CMK (cell line): ENCODE measurements at regions not wholly inside any gene's neighbourhood (a gene's known extent, or its start where the extent isn't known, plus 50 kb on each side); places are given as distances from the start of the nearest gene placed in this dataset.

Experiments used
- DNase-seq: peaks from one replicate; pipeline ENCODE4 v3.0.0-alpha.2; 2010; ENCODE audit warnings: low read depth

DNA sequence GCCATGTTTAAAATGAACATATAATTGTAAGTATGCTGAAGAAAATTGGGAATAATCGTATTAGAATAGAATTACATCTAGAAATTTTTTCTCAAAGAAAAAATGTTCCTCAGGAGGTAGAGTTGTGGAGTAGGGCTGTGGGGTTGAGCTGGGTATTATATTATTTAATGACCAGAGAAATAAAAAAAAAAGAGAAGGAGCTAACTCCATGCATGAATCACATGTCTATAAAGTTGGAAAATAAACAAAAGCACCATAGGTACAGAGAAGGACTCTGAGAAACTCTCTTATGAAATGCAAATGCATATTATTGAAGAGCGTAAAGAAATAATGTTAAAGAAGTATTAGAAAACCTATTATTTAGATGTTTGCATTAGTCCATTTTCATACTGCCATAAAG, 405.5 kb downstream of the EFNB2 start:
- no peak for DNase-seq

GRCh38 chr13:106129273-106129672, 406.2 kb downstream of the EFNB2 start:
- no peak for DNase-seq

DNA sequence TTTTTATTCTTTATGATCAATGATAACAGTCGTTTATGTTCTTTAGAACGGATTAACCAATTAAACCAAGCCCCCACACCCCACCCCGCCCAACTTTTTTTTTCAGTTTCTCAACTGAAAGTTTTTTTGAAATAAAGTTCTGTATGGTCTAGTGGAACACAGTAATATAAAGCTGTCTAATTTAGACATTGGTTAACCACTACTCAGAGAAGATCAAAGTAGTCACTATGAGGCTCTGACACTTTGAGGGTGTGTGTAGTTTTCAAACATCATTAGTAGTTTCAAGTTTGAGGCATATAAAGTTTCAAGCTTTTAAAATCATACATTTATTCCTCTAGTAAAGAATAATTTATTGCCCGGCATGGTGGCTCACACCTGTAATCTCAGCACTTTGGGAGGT, 413.2 kb downstream of the EFNB2 start:
- DNase-seq = no peak

- DNase-seq = no peak
These were observed 414.2 kb downstream of the EFNB2 start for GRCh38 chr13:106121173-106121754.

DNA sequence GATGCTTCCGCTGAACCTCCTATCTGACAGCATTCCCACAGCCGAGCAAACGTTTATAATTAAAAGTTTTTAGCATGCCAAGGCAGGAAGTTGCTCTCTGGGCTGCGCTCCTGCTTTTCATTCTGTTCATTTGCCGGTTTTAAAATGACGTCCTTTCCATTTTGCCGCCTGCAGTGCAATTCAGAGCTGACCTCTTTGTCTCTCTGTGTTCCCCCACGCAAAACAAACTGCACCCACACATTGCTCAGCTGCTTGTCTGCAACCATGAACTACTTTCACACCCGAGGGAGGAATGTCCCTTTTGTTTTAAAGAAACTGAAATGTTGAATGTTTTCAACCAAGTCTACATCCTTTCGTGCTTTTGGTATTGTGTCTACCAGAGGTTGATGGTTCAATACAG, 416.5 kb downstream of the EFNB2 start:
- no peak for DNase-seq

DNA sequence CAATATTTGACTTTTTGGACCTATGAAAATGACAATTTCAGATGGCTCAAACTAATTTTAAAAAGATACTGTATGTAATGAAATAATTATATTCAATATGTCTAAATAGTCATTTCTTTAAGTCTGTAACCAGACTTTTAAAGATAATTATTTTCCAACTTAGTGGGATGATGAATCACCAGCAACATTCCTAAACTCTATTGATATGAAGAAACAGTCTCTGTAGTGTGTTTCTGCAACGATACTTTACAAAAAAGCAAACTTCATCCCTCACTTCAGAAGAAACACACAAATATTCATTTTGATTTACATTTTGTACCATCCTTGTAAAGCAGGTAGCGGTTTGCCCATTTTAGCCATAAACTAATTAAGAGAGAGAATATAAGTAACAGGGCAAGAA, 417.4 kb downstream of the EFNB2 start:
- no peak for DNase-seq

DNA sequence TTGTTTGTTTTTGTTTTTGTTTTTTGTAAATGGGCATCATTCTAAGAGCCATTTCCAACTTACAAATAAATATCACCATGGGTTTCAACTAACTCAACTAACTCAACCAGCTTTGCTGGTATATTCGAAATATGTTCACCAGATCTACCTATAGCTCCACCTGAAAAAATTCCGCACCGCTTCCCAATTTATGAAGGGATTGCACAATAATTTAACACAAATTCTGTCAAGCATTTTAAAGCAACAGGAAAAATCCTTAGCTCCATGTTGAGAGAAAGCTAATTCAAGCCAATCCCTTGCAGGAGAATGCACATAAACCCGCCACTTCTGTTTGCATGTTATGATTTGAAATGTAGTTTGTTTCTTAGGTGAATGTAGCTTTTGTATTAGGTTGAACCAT, 417.8 kb downstream of the EFNB2 start:
- DNase-seq = no peak

- no peak for DNase-seq
These were observed 418.4 kb downstream of the EFNB2 start for GRCh38 chr13:106117035-106117434.

DNA sequence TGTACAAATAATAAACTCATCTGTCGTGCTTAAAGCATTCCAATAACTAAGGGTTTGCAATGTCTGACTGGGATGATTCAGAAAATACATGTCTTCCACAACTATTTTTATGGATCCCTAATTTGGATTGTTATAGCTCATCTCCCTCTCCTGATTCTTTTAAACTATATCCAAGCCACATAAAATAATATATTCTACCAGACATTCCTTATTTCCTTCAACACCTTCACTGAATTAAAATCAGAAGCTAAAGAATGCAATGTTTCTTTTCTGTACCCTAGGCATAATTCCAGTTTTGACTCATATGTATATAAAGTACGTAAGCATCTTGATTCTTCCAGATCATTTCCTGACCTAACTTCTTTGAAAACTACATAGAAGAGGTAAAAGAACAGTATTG, 420.4 kb downstream of the EFNB2 start:
- no peak for DNase-seq

GRCh38 chr13:106113796-106114195, 421.7 kb downstream of the EFNB2 start:
- no peak for DNase-seq

GRCh38 chr13:106112191-106112590, 423.3 kb downstream of the EFNB2 start:
- DNase-seq = no peak

DNA sequence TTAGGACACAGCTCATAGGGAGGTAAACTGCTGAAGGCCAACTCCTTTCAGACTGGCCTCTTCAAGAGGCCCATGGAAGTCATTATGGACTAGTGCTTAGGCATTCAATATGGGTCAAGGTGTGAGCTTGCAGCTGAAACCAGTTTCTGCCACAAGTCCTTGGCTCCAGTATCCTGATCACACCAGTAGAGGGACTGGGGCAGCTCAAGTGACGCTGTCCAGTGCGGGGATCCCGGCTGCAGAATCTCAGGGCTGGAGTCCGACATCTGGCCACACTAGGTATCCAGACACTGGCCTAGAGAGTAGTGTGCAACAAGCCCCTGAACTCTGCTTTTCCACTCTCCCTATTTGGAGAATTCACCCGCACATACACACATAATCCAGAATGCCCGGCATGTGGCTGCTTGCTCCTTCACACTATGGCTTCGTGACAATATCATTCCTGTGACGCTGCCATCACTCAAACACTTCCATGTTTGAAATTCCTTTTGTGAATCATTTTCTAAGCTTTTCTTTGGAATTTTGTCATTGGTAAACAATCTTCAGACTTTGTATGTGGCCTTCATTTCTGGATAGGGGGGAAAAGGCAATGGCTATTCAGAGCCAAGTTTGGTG, 425.1 kb downstream of the EFNB2 start:
- no peak for DNase-seq

- DNase-seq = no peak
These were observed 426.1 kb downstream of the EFNB2 start for GRCh38 chr13:106109391-106109791.

GRCh38 chr13:106108346-106108745, 427.1 kb downstream of the EFNB2 start:
- DNase-seq = no peak

- no peak for DNase-seq
These were observed 428.4 kb downstream of the EFNB2 start for GRCh38 chr13:106107061-106107460.

- DNase-seq = no peak
These were observed 430.3 kb downstream of the EFNB2 start for GRCh38 chr13:106105153-106105552.

DNA sequence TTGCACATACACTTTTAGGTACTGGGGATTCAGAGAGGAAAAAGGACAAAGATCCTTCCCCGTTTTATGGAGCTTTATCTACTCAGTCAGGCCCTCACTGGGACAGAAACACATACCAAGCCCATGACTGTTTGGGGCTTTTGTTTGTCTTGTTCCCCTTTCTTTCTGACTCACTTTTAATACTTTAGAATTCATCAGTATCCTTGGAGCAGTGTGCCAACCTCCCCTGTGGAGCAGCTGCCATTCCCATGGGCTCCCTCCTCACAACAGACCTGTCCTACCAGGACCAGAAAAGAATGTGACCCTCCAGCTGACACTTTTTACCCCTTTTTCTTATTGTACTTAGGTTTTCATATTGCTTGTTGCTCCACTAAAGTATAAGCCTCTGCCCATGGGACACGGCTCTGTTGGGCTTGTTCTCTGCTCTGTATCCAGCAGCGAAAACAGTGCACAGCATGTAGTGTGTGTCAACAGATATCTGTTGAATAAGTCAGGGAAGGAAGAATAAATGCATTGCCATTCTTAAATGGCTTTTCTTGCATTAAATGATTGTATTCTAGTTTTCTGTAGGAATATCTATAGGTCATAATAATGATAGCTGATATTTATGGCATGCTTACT, 431.1 kb downstream of the EFNB2 start:
- no peak for DNase-seq

- DNase-seq = no peak
These were observed 431.7 kb downstream of the EFNB2 start for GRCh38 chr13:106103779-106104178.

DNA sequence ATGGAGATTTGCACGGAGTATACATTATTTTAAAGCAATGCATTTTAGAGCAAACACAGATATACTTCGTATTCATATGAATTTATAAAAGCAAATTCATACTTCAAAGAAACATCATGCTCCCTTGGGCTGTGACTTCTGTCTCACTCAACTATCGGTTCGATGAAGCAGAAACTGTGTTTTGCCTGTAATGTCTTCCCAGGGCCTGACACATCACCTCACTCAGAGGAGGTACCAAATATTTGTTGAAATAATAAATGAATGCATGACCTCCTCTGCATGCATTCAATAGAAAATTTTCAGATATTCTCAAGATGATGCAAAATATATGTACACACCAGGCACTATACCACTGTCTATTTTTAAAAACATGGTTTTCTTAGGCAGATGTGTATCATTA, 432.7 kb downstream of the EFNB2 start:
- no peak for DNase-seq

- DNase-seq = no peak
These were observed 434.3 kb downstream of the EFNB2 start for GRCh38 chr13:106101201-106101600.

DNA sequence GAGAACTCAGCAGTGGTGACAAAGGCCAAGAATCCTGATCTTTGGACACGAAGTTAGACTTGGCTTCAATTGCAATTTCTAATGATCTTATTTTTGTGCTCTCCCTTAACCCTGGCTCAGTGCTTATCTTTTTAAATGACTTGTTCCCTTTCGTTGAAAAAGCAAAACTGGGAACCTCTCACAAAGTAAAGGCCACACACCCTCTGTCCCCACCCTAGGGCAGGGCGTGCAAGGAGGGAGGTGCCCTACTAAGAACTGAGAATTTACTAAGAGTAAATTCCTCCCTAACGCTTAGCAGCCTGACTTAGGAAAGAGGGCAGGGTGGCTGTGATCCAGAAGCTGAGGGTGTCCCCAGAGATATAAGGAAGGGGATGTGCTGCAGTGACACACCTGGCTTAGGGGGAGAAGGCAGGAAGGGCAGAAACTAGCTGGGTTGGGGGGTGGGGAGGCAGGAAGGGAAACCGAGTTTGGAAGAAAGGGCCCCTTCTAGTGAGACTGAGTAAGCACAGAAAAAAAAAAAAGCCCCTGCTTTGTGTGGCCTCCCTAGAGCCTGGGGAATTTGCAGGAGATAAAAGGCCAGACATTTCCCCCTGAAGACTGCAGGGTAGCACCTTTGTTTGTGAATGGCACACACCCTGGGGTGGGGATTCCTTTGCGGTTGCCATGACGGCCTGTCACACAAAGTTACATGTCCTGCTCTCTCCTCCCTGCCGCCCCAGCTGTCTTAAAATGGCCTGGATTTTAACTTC, 435.1 kb downstream of the EFNB2 start:
- no peak for DNase-seq

GRCh38 chr13:106099765-106100164, 435.7 kb downstream of the EFNB2 start:
- no peak for DNase-seq

DNA sequence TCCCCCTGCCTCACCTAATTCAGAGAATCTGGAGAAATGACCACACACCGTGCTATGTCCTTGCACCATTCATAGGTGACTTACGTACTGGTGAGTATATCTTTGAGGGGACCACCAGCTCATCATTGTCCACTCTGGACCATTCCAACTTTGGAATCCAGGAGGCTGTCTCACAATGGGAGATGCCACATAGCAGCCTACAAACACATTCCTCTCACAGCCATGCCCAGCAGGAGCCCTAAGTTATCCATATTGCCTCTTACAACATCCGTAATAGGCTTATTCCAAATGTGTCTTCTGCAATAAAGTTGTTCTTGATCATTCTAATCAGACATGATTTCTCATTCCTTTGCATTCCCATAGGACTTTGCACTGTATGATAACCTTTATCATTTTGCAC, 436.7 kb downstream of the EFNB2 start:
- DNase-seq = no peak
